SU-DHL-6 (cell line): ENCODE measurements at regions not wholly inside any gene's neighbourhood (a gene's known extent, or its start where the extent isn't known, plus 50 kb on each side); places are given as distances from the start of the nearest gene placed in this dataset.

Source experiments
- H2AFZ ChIP-seq: fragments of 200-600 bp; sonication (generic); 2 replicates; pipeline ENCODE4 v1.6.1; 2014; ENCODE audit warnings: low read depth, mild to moderate bottlenecking, moderate library complexity, mixed read lengths, antibody characterized with exemption, low read length; ENCODE audit not compliant: severe bottlenecking
- H3F3A ChIP-seq: fragments of 200-600 bp; shearing (Covaris generic); 2 replicates; pipeline ENCODE4 v1.6.0; 2016; ENCODE audit warnings: antibody characterized with exemption, mild to moderate bottlenecking; ENCODE audit not compliant: insufficient read depth
- H3K27ac ChIP-seq: fragments of 200-600 bp; sonication (generic); 2 replicates; pipeline ENCODE4 v1.5.1; 2016; ENCODE audit warnings: low read depth, mild to moderate bottlenecking, low read length, moderate library complexity, mixed read lengths
- H3K27me3 ChIP-seq: fragments of 200-600 bp; sonication (generic), shearing (Covaris generic); 2 replicates; pipeline ENCODE4 v1.6.0; 2014; ENCODE audit warnings: mild to moderate bottlenecking, low read length
- H3K36me3 ChIP-seq: fragments of 200-600 bp; sonication (generic); 2 replicates; pipeline ENCODE4 v1.6.1; 2014; ENCODE audit warnings: mild to moderate bottlenecking, low read length, mixed read lengths
- H3K4me2 ChIP-seq: fragments of 300-600, 200-600 bp; shearing (Covaris generic), sonication (generic); 2 replicates; pipeline ENCODE4 v1.6.0; 2014; ENCODE audit warnings: low read length, low read depth, mild to moderate bottlenecking; ENCODE audit not compliant: poor library complexity, severe bottlenecking
- H3K4me3 ChIP-seq: fragments of 200-600 bp; sonication (generic); 2 replicates; pipeline ENCODE4 v1.5.1; 2014; ENCODE audit warnings: antibody characterized with exemption, low read length, mild to moderate bottlenecking, mixed read lengths; ENCODE audit not compliant: insufficient read depth, poor library complexity, severe bottlenecking
- H3K79me2 ChIP-seq: fragments of 200-600 bp; sonication (generic); 2 replicates; pipeline ENCODE4 v1.6.1; 2014; ENCODE audit warnings: mild to moderate bottlenecking, low read length, moderate library complexity; ENCODE audit not compliant: insufficient read depth
- H3K9ac ChIP-seq: fragments of 200-600 bp; sonication (generic); 2 replicates; pipeline ENCODE4 v1.7.0; 2014; ENCODE audit warnings: mild to moderate bottlenecking, low read length
- H3K9me2 ChIP-seq: fragments of 200-600 bp; sonication (generic); replicated peaks from 2 replicates; pipeline ENCODE4 v1.6.1; 2014; ENCODE audit warnings: low read length; ENCODE audit not compliant: insufficient read depth
- H3K9me3 ChIP-seq: fragments of 200-600 bp; sonication (generic); 2 replicates; pipeline ENCODE4 v1.6.1; 2014; ENCODE audit warnings: low read length, mixed read lengths; ENCODE audit not compliant: insufficient read depth
- H4K20me1 ChIP-seq: fragments of 200-600 bp; sonication (generic); 2 replicates; pipeline ENCODE4 v1.6.1; 2014; ENCODE audit warnings: low read depth, mild to moderate bottlenecking, antibody characterized with exemption, low read length, moderate library complexity, mixed read lengths
- CTCF ChIP-seq: fragments of 200-600 bp; sonication (generic); IDR thresholded peaks from one replicate; pipeline ENCODE4 v1.5.1; 2017; ENCODE audit warnings: antibody characterized with exemption, mild to moderate bottlenecking, low read length, moderate library complexity; ENCODE audit not compliant: insufficient read depth, poor library complexity, severe bottlenecking
- EZH2phosphoT487 ChIP-seq: fragments of 200-600 bp; sonication (generic), shearing (Covaris generic); conservative IDR thresholded peaks from 2 replicates; pipeline ENCODE4 v1.6.1; 2018; ENCODE audit warnings: mild to moderate bottlenecking, antibody characterized with exemption, low read length, moderate library complexity, mixed read lengths

GRCh38 chr15:94596707-94597106 is 365.3 kb downstream of the MCTP2 start:
- Histone ChIP-seq H3K4me3 (no peak overlapping the region), H3K36me3 (no peaks in the 10 kb centered on the region), H3K79me2 (no peaks in the 10 kb centered on the region), H3K9ac (no peak overlapping the region), H3K9me2 (no peaks in the 10 kb centered on the region), H3K27me3 (no peaks in the 10 kb centered on the region), H2AFZ (no peak overlapping the region), H3K4me2 (no peak overlapping the region), H4K20me1 (no peaks in the 10 kb centered on the region), H3K9me3 (no peaks in the 10 kb centered on the region), H3F3A (no peaks in the 10 kb centered on the region), H3K27ac (no peak overlapping the region)
- TF ChIP-seq EZH2phosphoT487 = no peak

GRCh38 chr15:94600505-94600904 is 369.1 kb downstream of the MCTP2 start:
- TF ChIP-seq EZH2phosphoT487 = no peak
- no peak for TF ChIP-seq CTCF
- H3K79me2 ChIP-seq = no peaks in the 10 kb centered on the region

GRCh38 chr15:94602754-94603470 is 371.6 kb downstream of the MCTP2 start:
- Histone ChIP-seq H3K36me3 (no peaks in the 10 kb centered on the region), H3K27ac (no peak overlapping the region), H4K20me1 (no peaks in the 10 kb centered on the region), H3K4me2 (no peak overlapping the region), H2AFZ (no peak overlapping the region), H3K4me3 (no peak overlapping the region), H3K27me3 (no peaks in the 10 kb centered on the region), H3K9me3 (no peaks in the 10 kb centered on the region), H3K9me2 (no peaks in the 10 kb centered on the region), H3K9ac (no peak overlapping the region), H3K79me2 (no peaks in the 10 kb centered on the region), H3F3A (no peaks in the 10 kb centered on the region)
- TF ChIP-seq CTCF (no peak), EZH2phosphoT487 (no peak)

More at GRCh38 chr15:94600505-94600904, 369.1 kb downstream of the MCTP2 start:
- H3K27me3 ChIP-seq = no peaks in the 10 kb centered on the region
- no peak overlapping the region for H2AFZ ChIP-seq
- H3F3A ChIP-seq = no peaks in the 10 kb centered on the region
- no peaks in the 10 kb centered on the region for H3K36me3 ChIP-seq
- no peak overlapping the region for H3K9ac ChIP-seq
- H3K9me3 ChIP-seq = no peaks in the 10 kb centered on the region
- H3K27ac ChIP-seq = no peak overlapping the region
- H3K4me2 ChIP-seq = no peak overlapping the region
- H4K20me1 ChIP-seq = no peaks in the 10 kb centered on the region
- no peak overlapping the region for H3K4me3 ChIP-seq
- no peaks in the 10 kb centered on the region for H3K9me2 ChIP-seq

GRCh38 chr15:94606286-94606685 is 374.9 kb downstream of the MCTP2 start:
- Histone ChIP-seq H4K20me1 (no peaks in the 10 kb centered on the region), H3K4me2 (no peak overlapping the region), H3F3A (no peaks in the 10 kb centered on the region), H3K79me2 (no peaks in the 10 kb centered on the region), H3K36me3 (no peaks in the 10 kb centered on the region), H3K9me2 (no peaks in the 10 kb centered on the region), H2AFZ (no peak overlapping the region), H3K27me3 (no peaks in the 10 kb centered on the region), H3K27ac (no peak overlapping the region), H3K4me3 (no peak overlapping the region), H3K9me3 (no peaks in the 10 kb centered on the region), H3K9ac (no peak overlapping the region)
- no peak for TF ChIP-seq EZH2phosphoT487
- no peak for TF ChIP-seq CTCF
